ENCODE measurements at regions not wholly inside any gene's neighbourhood (a gene's known extent, or its start where the extent isn't known, plus 50 kb on each side); places are given as distances from the start of the nearest gene placed in this dataset.

DNA sequence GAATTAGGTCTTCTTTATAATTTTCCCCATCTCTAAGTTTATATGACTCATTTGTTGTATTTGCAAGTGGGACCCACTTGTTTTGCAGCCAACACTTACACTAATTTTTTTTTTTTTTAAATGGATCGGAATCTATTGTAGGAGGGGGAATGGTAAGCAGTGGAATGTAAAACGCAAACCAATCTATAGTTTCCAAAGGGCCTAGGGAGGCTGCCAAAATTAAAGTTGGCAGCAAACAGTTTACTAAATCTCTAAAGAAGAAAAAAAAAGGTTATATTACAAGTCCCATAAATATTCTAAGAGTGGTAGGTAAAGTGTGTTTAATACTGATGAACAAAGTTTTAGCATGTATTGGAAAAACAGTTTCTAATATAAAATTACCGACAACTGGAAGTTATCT, 416.8 kb upstream of the SALL1 start:
- TF ChIP-seq, protein P1, sequence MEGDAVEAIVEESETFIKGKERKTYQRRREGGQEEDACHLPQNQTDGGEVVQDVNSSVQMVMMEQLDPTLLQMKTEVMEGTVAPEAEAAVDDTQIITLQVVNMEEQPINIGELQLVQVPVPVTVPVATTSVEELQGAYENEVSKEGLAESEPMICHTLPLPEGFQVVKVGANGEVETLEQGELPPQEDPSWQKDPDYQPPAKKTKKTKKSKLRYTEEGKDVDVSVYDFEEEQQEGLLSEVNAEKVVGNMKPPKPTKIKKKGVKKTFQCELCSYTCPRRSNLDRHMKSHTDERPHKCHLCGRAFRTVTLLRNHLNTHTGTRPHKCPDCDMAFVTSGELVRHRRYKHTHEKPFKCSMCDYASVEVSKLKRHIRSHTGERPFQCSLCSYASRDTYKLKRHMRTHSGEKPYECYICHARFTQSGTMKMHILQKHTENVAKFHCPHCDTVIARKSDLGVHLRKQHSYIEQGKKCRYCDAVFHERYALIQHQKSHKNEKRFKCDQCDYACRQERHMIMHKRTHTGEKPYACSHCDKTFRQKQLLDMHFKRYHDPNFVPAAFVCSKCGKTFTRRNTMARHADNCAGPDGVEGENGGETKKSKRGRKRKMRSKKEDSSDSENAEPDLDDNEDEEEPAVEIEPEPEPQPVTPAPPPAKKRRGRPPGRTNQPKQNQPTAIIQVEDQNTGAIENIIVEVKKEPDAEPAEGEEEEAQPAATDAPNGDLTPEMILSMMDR (IDR thresholded peaks at IDR 0.05): no peak
- TF ChIP-seq ZFX (IDR thresholded peaks at IDR 0.05; ENCODE audit: borderline replicate concordance): no peak
